GM19455 (cell line): ENCODE measurements at regions not wholly inside any gene's neighbourhood (a gene's known extent, or its start where the extent isn't known, plus 50 kb on each side); places are given as distances from the start of the nearest gene placed in this dataset.
A peak's percentile ranks its signal among the peaks of the same experiment; 100 is the strongest.
"Not testable (repeated sequence)": the region's sequence is repeated elsewhere in the genome, so short reads cannot be mapped to it uniquely, and the experiment has no call there.

Experiments
- ATAC-seq: cut with Tn5 transposase; IDR thresholded peaks from one replicate; pipeline ENCODE4 v1.9.1; 2021; ENCODE audit not compliant: unreplicated experiment

GRCh38 chr1:233788687-233789086 is 115.8 kb upstream of the SLC35F3 start:
- ATAC-seq = no peak

GRCh38 chr1:233790121-233790520 is 114.4 kb upstream of the SLC35F3 start:
- no peak for ATAC-seq

- peak; percentile 90 for ATAC-seq
Measured at GRCh38 chr1:233790662-233791371, 113.7 kb upstream of the SLC35F3 start.

GRCh38 chr1:233791372-233791703 is 113.1 kb upstream of the SLC35F3 start:
- ATAC-seq = no peak

- no peak for ATAC-seq
Measured at GRCh38 chr1:233791721-233792120, 112.8 kb upstream of the SLC35F3 start.

- ATAC-seq = no peak
Measured at GRCh38 chr1:233794863-233795262, 109.6 kb upstream of the SLC35F3 start.

GRCh38 chr1:233796146-233796783 is 108.2 kb upstream of the SLC35F3 start:
- no peak for ATAC-seq

- no peak for ATAC-seq
Measured at GRCh38 chr1:233802611-233803010, 101.9 kb upstream of the SLC35F3 start.

- ATAC-seq = no peak
Measured at GRCh38 chr1:233805786-233806185, 98.7 kb upstream of the SLC35F3 start.

- no peak for ATAC-seq
Measured at GRCh38 chr1:233815357-233815756, 89.1 kb upstream of the SLC35F3 start.

- ATAC-seq = no peak
Measured at GRCh38 chr1:233815865-233816264, 88.6 kb upstream of the SLC35F3 start.

- no peak for ATAC-seq
Measured at GRCh38 chr1:233816348-233816747, 88.1 kb upstream of the SLC35F3 start.

GRCh38 chr1:233819042-233819441 is 85.4 kb upstream of the SLC35F3 start:
- ATAC-seq = no peak

GRCh38 chr1:233824179-233824578 is 80.3 kb upstream of the SLC35F3 start:
- ATAC-seq = not testable (repeated sequence)

GRCh38 chr1:233827937-233828336 is 76.5 kb upstream of the SLC35F3 start:
- not testable (repeated sequence) for ATAC-seq

GRCh38 chr1:233828480-233828879 is 76.0 kb upstream of the SLC35F3 start:
- ATAC-seq = no peak

- ATAC-seq = no peak
Measured at GRCh38 chr1:233834609-233835008, 69.9 kb upstream of the SLC35F3 start.

GRCh38 chr1:233838207-233838606 is 66.3 kb upstream of the SLC35F3 start:
- not testable (repeated sequence) for ATAC-seq

- ATAC-seq = no peak
Measured at GRCh38 chr1:233843525-233844204, 60.8 kb upstream of the SLC35F3 start.

- ATAC-seq = no peak
Measured at GRCh38 chr1:233844275-233844674, 60.2 kb upstream of the SLC35F3 start.

- ATAC-seq = no peak
Measured at GRCh38 chr1:233844692-233845091, 59.8 kb upstream of the SLC35F3 start.
